ENCODE measurements at regions not wholly inside any gene's neighbourhood (a gene's known extent, or its start where the extent isn't known, plus 50 kb on each side); places are given as distances from the start of the nearest gene placed in this dataset.

DNA sequence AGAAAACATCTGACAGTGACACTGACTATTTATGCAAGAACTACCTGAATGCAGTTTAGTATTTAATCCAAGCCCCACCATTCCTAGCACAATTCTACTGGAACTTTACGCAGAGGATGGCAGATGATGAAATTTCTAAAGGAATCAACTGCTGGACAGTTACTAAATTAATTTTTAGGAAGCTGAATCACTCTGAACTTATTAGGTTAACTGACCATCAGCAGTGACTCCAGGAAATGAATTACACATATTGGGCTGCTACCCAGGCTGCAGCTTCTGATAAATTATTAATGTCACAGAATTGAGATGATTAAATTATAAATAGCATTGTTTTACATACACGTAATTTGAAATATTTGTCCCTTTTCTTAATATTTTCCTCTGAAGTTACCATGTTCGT is 250.8 kb downstream of the TMEM182 start:
- TF ChIP-seq, protein P1, sequence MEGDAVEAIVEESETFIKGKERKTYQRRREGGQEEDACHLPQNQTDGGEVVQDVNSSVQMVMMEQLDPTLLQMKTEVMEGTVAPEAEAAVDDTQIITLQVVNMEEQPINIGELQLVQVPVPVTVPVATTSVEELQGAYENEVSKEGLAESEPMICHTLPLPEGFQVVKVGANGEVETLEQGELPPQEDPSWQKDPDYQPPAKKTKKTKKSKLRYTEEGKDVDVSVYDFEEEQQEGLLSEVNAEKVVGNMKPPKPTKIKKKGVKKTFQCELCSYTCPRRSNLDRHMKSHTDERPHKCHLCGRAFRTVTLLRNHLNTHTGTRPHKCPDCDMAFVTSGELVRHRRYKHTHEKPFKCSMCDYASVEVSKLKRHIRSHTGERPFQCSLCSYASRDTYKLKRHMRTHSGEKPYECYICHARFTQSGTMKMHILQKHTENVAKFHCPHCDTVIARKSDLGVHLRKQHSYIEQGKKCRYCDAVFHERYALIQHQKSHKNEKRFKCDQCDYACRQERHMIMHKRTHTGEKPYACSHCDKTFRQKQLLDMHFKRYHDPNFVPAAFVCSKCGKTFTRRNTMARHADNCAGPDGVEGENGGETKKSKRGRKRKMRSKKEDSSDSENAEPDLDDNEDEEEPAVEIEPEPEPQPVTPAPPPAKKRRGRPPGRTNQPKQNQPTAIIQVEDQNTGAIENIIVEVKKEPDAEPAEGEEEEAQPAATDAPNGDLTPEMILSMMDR (IDR thresholded peaks at IDR 0.05) = no peak
- no peak for TF ChIP-seq POLR2A (IDR thresholded peaks at IDR 0.05)
- TF ChIP-seq POLR2AphosphoS5 (IDR thresholded peaks at IDR 0.05) = no peak
